Trophoblast cell (in vitro differentiated cells and primary cell): ENCODE measurements at regions not wholly inside any gene's neighbourhood (a gene's known extent, or its start where the extent isn't known, plus 50 kb on each side); places are given as distances from the start of the nearest gene placed in this dataset.

ENCODE experiments used
- DNase-seq, 2 donors: peaks; one replicate each; pipeline ENCODE4 v3.0.0-alpha.2; 2016
- H2AFZ ChIP-seq: 2 replicates; pipeline ENCODE4 v1.6.1; 2013; ENCODE audit warnings: low read length, moderate library complexity, mild to moderate bottlenecking; ENCODE audit not compliant: insufficient read depth, poor library complexity
- H2AK5ac ChIP-seq: 2 replicates; pipeline ENCODE4 v1.6.1; 2013; ENCODE audit warnings: mild to moderate bottlenecking, low read length
- H2BK120ac ChIP-seq: 2 replicates; pipeline ENCODE4 v1.6.1; 2013; ENCODE audit warnings: low read length, mild to moderate bottlenecking, moderate library complexity; ENCODE audit not compliant: insufficient read depth, poor library complexity
- H2BK12ac ChIP-seq: 2 replicates; pipeline ENCODE4 v1.6.1; 2013; ENCODE audit warnings: mild to moderate bottlenecking, low read length, moderate library complexity
- H2BK5ac ChIP-seq: 2 replicates; pipeline ENCODE4 v1.6.1; 2013; ENCODE audit warnings: low read length, low read depth, moderate library complexity, mild to moderate bottlenecking; ENCODE audit not compliant: poor library complexity
- H3K14ac ChIP-seq: 2 replicates; pipeline ENCODE4 v1.6.1; 2013; ENCODE audit warnings: mild to moderate bottlenecking, low read length
- H3K18ac ChIP-seq: 2 replicates; pipeline ENCODE4 v1.6.1; 2013; ENCODE audit warnings: mild to moderate bottlenecking, low read length
- H3K23ac ChIP-seq: 2 replicates; pipeline ENCODE4 v1.6.1; 2013; ENCODE audit warnings: low read length
- H3K27ac ChIP-seq: 2 replicates; pipeline ENCODE4 v1.5.1; 2013; ENCODE audit warnings: low read depth, mild to moderate bottlenecking, inconsistent platforms, low read length, moderate library complexity
- H3K27me3 ChIP-seq: 2 replicates; pipeline ENCODE4 v1.6.1; 2013; ENCODE audit warnings: inconsistent platforms, mild to moderate bottlenecking, low read length, moderate library complexity; ENCODE audit not compliant: insufficient read depth
- H3K36me3 ChIP-seq, 2 experiments: 1 replicate in 1 of 2; 2 replicates in 1 of 2; pipeline ENCODE4 v1.6.1; 2013; ENCODE audit warnings: low read length in 2 of 2, mild to moderate bottlenecking in 2 of 2, moderate library complexity in 1 of 2; ENCODE audit not compliant: insufficient read depth in 2 of 2, control insufficient read depth in 1 of 2
- H3K4ac ChIP-seq: 2 replicates; pipeline ENCODE4 v1.6.1; 2013; ENCODE audit warnings: low read depth, mild to moderate bottlenecking, low read length, moderate library complexity
- H3K4me1 ChIP-seq, 2 experiments: 1 replicate in 1 of 2; 2 replicates in 1 of 2; pipeline ENCODE4 v1.6.1; 2013; ENCODE audit warnings: low read length in 2 of 2, mild to moderate bottlenecking in 2 of 2, moderate library complexity in 1 of 2; ENCODE audit not compliant: insufficient read depth in 2 of 2, control insufficient read depth in 1 of 2
- H3K4me2 ChIP-seq: 2 replicates; pipeline ENCODE4 v1.6.1; 2013; ENCODE audit warnings: inconsistent platforms, mild to moderate bottlenecking, low read length, moderate library complexity
- H3K4me3 ChIP-seq: 2 replicates; pipeline ENCODE4 v1.5.1; 2013; ENCODE audit warnings: mild to moderate bottlenecking, low read depth, low read length, inconsistent platforms
- H3K79me1 ChIP-seq: one replicate; pipeline ENCODE4 v1.6.1; 2013; ENCODE audit warnings: low read length
- H3K79me2 ChIP-seq: 2 replicates; pipeline ENCODE4 v1.6.1; 2013; ENCODE audit warnings: low read length, mild to moderate bottlenecking; ENCODE audit not compliant: control insufficient read depth, insufficient read depth, poor library complexity
- H3K9ac ChIP-seq: 2 replicates; pipeline ENCODE4 v1.6.1; 2013; ENCODE audit warnings: mild to moderate bottlenecking, low read length
- H3K9me3 ChIP-seq: 2 replicates; pipeline ENCODE4 v1.6.1; 2013; ENCODE audit warnings: low read depth, mild to moderate bottlenecking, control low read depth, inconsistent platforms, low read length; ENCODE audit not compliant: insufficient read depth
- H4K12ac ChIP-seq: 2 replicates; pipeline ENCODE4 v1.6.1; 2013; ENCODE audit warnings: low read depth, mild to moderate bottlenecking, low read length, moderate library complexity
- H4K8ac ChIP-seq: 2 replicates; pipeline ENCODE4 v1.6.1; 2013; ENCODE audit warnings: low read depth, mild to moderate bottlenecking, low read length, moderate library complexity
- H4K91ac ChIP-seq: one replicate; pipeline ENCODE4 v1.6.1; 2013; ENCODE audit warnings: low read depth, mild to moderate bottlenecking, low read length, moderate library complexity
- WGBS: extraction: QIAGEN DNeasy Blood & Tissue Kit; methylation state at CpG from one replicate; pipeline ENCODE4 v1.1.7; 2013; ENCODE audit warnings: missing lambda C conversion rate; ENCODE audit not compliant: insufficient read length, insufficient coverage; ENCODE audit errors: extremely low coverage; 5-methylcytosine and 5-hydroxymethylcytosine counted together

DNA sequence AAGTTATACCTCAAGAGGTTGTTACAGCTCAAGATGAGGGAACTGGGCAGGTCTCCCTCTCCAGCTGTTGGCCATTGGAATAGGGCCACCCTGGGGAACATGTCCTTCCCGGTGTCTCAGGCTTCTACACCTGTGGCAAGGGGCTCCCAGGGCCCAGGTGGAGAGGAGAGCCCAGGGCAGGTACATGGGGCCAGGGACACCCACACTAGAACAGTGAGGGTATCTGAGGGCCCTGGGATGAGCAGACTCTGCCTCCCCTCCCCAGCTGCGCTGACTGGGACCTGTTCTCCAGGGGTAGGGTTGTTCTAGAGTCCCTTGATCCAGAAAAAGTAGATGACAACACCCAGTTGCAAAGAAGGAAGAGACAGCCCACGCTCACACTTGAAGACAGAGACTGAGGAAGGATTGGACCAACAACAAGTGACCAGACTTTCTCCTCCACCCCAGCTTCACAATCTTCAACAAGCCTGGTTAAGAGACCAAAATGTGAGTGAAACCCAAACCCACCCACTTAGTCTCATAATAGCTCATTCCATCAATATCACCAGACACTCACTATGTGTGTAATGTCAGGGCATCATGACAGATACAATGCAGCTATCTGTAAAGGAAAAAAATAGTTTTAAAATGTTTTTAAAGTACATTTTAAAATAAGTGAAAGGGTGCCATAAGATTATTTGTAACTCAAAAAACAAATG lies 439.3 kb downstream of the NPHP4 start:
- Histone ChIP-seq H3K79me1 (no peaks in the 10 kb centered on the region), H4K12ac (no peak overlapping the region), H3K9ac (no peak overlapping the region), H3K9me3 (peaks cover 6% of the 10 kb centered on the region), H2AFZ (no peak overlapping the region), H3K36me3 (no peaks in the 10 kb centered on the region), H3K4ac (no peak overlapping the region), H3K4me1 (no peaks in the 10 kb centered on the region), H2BK12ac (no peak overlapping the region), H2AK5ac (no peak overlapping the region), H3K18ac (no peak overlapping the region), H2BK120ac (no peak overlapping the region), H3K79me2 (no peaks in the 10 kb centered on the region), H3K27me3 (no peaks in the 10 kb centered on the region), H4K8ac (no peak overlapping the region), H4K91ac (no peak overlapping the region), H3K23ac (no peak overlapping the region), H3K27ac (no peak overlapping the region), H3K14ac (no peak overlapping the region), H2BK5ac (no peak overlapping the region), H3K4me3 (no peak overlapping the region), H3K4me2 (no peak overlapping the region)
- DNase-seq = no peak
- WGBS = no CpG with 5 or more reads among the region's 3 CpGs

- H4K12ac ChIP-seq = no peak overlapping the region
- no peak overlapping the region for H3K23ac ChIP-seq
- no peak overlapping the region for H2BK120ac ChIP-seq
- no peak overlapping the region for H3K9ac ChIP-seq
- H3K4ac ChIP-seq = no peak overlapping the region
- H3K9me3 ChIP-seq = peaks cover 5% of the 10 kb centered on the region
- no peak overlapping the region for H4K8ac ChIP-seq
- no peak overlapping the region for H3K27ac ChIP-seq
- no peaks in the 10 kb centered on the region for H3K36me3 ChIP-seq
- WGBS = no CpG with 5 or more reads among the region's 8 CpGs
- no peak overlapping the region for H2BK12ac ChIP-seq
- no peaks in the 10 kb centered on the region for H3K4me1 ChIP-seq
- no peak overlapping the region for H3K14ac ChIP-seq
- H3K4me2 ChIP-seq = no peak overlapping the region
- no peak overlapping the region for H2AK5ac ChIP-seq
- H3K79me1 ChIP-seq = no peaks in the 10 kb centered on the region
- no peak overlapping the region for H3K4me3 ChIP-seq
- no peak overlapping the region for H2BK5ac ChIP-seq
- no peaks in the 10 kb centered on the region for H3K27me3 ChIP-seq
- no peak overlapping the region for H4K91ac ChIP-seq
- H2AFZ ChIP-seq = no peak overlapping the region
- no peaks in the 10 kb centered on the region for H3K79me2 ChIP-seq
- H3K18ac ChIP-seq = no peak overlapping the region
- DNase-seq = no peak
Measured at GRCh38 chr1:5551274-5551975, 440.8 kb downstream of the NPHP4 start.

DNA sequence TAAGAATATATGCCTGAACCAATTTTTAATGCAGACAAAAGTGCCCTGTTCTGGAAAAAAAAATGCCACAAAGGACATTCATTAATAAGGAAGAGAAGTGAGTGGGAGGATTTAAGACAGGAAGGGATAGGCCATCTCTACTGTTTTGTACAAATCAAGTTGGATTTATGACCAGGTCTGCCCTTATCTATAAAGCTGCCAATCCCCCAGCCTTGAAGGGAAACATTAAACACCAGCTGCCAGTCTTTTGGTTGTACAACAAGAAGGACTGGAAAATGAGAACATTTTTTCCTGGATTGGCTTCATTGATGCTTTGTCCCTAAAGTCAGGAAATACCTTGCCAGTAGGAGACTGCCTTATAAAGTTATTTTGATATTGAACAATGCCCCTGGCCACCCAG lies 444.0 kb downstream of the NPHP4 start:
- H3K79me1 ChIP-seq = no peaks in the 10 kb centered on the region
- no peaks in the 10 kb centered on the region for H3K9me3 ChIP-seq
- no peaks in the 10 kb centered on the region for H3K27me3 ChIP-seq
- no peak overlapping the region for H3K4ac ChIP-seq
- H2AK5ac ChIP-seq = no peak overlapping the region
- no peaks in the 10 kb centered on the region for H3K36me3 ChIP-seq
- H3K4me2 ChIP-seq = no peak overlapping the region
- no peak overlapping the region for H2AFZ ChIP-seq
- no peaks in the 10 kb centered on the region for H3K79me2 ChIP-seq
- no peak for DNase-seq
- no peak overlapping the region for H3K9ac ChIP-seq
- H2BK120ac ChIP-seq = no peak overlapping the region
- no peak overlapping the region for H4K91ac ChIP-seq
- H4K8ac ChIP-seq = no peak overlapping the region
- no peak overlapping the region for H3K14ac ChIP-seq
- no peak overlapping the region for H4K12ac ChIP-seq
- no peak overlapping the region for H3K18ac ChIP-seq
- no peaks in the 10 kb centered on the region for H3K4me1 ChIP-seq
- no peak overlapping the region for H2BK12ac ChIP-seq
- H3K4me3 ChIP-seq = no peak overlapping the region
- H2BK5ac ChIP-seq = no peak overlapping the region
- H3K23ac ChIP-seq = no peak overlapping the region
- H3K27ac ChIP-seq = no peak overlapping the region

DNA sequence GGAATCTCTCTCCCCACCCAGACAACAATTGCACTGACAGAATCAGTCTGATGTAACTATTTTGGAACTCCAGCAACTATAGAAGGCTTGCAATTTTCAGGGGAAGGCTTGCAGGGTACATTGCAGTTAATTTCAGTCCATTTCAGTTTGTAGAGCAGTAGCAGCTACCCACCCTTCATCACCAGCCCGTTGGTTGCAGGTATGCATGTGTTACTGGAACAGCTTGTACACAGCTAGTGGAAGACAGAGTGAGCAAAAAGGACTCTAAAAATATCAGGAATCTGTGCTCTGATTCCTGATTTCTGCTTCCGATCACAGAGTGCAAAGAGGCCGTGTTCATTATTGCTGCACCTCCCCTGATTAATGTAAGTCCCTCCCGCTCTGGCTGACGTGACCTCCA lies 449.0 kb downstream of the NPHP4 start:
- no peak for DNase-seq
- H3K79me1 ChIP-seq = no peaks in the 10 kb centered on the region
- no peak overlapping the region for H2AFZ ChIP-seq
- H3K4me2 ChIP-seq = no peak overlapping the region
- no peak overlapping the region for H2BK12ac ChIP-seq
- no peak overlapping the region for H2BK5ac ChIP-seq
- no peak overlapping the region for H3K23ac ChIP-seq
- no peaks in the 10 kb centered on the region for H3K27me3 ChIP-seq
- no peak overlapping the region for H3K4me3 ChIP-seq
- no peak overlapping the region for H3K14ac ChIP-seq
- H4K8ac ChIP-seq = no peak overlapping the region
- no peaks in the 10 kb centered on the region for H3K36me3 ChIP-seq
- no peak overlapping the region for H4K12ac ChIP-seq
- no peak overlapping the region for H3K27ac ChIP-seq
- no peak overlapping the region for H3K4ac ChIP-seq
- H4K91ac ChIP-seq = no peak overlapping the region
- H2BK120ac ChIP-seq = no peak overlapping the region
- no CpG with 5 or more reads among the region's 5 CpGs for WGBS
- H3K9ac ChIP-seq = no peak overlapping the region
- no peaks in the 10 kb centered on the region for H3K79me2 ChIP-seq
- no peak overlapping the region for H2AK5ac ChIP-seq
- H3K4me1 ChIP-seq = no peaks in the 10 kb centered on the region
- H3K18ac ChIP-seq = no peak overlapping the region
- no peaks in the 10 kb centered on the region for H3K9me3 ChIP-seq
